Activated naive CD8-positive, alpha-beta T cell treated with anti-CD3 and anti-CD28 coated beads for 36 hours (primary cell): ENCODE measurements at regions not wholly inside any gene's neighbourhood (a gene's known extent, or its start where the extent isn't known, plus 50 kb on each side); places are given as distances from the start of the nearest gene placed in this dataset.
"Not testable (repeated sequence)": the region's sequence is repeated elsewhere in the genome, so short reads cannot be mapped to it uniquely, and the experiment has no call there.

Source experiments
- DNase-seq: peaks from one replicate; pipeline ENCODE4 v3.0.0; 2021
- H3K27ac Mint-ChIP-seq: one replicate; pipeline ENCODE4 v1.8.0; 2022; ENCODE audit warnings: mild to moderate bottlenecking, moderate library complexity, mixed read lengths
- H3K27me3 Mint-ChIP-seq: one replicate; pipeline ENCODE4 v1.8.0; 2022; ENCODE audit warnings: mild to moderate bottlenecking, mixed read lengths
- H3K36me3 Mint-ChIP-seq: one replicate; pipeline ENCODE4 v1.8.0; 2021; ENCODE audit warnings: mild to moderate bottlenecking, mixed read lengths
- H3K4me1 Mint-ChIP-seq: one replicate; pipeline ENCODE4 v1.8.0; 2021; ENCODE audit warnings: mixed read lengths
- H3K4me3 Mint-ChIP-seq: one replicate; pipeline ENCODE4 v1.8.0; 2022; ENCODE audit warnings: mild to moderate bottlenecking, moderate library complexity, mixed read lengths
- H3K9me3 Mint-ChIP-seq: one replicate; pipeline ENCODE4 v1.8.0; 2022; ENCODE audit warnings: mixed read lengths

- DNase-seq, result no peak
- H3K36me3 Mint-ChIP-seq, result no peaks in the 10 kb centered on the region
- H3K27ac Mint-ChIP-seq, result no peak overlapping the region
- peaks cover 12% of the 10 kb centered on the region for H3K27me3 Mint-ChIP-seq
- peaks cover 3% of the 10 kb centered on the region for H3K9me3 Mint-ChIP-seq
- no peak overlapping the region for H3K4me3 Mint-ChIP-seq
- no peaks in the 10 kb centered on the region for H3K4me1 Mint-ChIP-seq
Observed at GRCh38 chr4:110424144-110424543, 51.8 kb upstream of the ENPEP start.

DNA sequence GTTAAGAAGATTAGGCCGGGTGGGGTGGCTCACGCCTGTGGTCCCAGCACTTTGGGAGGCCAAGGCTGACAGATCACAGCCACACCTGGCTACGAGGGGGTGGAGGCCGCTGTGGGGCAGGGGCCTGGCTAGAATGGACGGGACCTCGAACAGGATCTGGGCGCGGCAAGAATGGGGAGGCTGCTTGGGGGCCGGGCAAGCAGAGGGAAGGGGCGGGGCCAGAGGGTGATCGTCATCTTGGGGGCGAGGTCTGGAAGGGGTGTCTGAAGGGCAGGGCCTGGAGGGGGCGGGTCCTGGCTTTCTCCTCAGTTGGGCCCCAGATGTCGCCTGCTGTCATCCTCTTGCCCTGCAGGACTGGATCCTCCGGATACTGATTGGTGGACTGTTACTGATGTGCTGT lies 57.3 kb upstream of the ENPEP start:
- DNase-seq, result no peak
- Mint-ChIP-seq H3K9me3 (peaks cover 8% of the 10 kb centered on the region), H3K4me3 (no peak overlapping the region), H3K36me3 (no peaks in the 10 kb centered on the region), H3K4me1 (no peaks in the 10 kb centered on the region), H3K27me3 (peaks cover 28% of the 10 kb centered on the region), H3K27ac (no peak overlapping the region)

GRCh38 chr4:110417136-110417535 lies 58.8 kb upstream of the ENPEP start:
- H3K4me1 Mint-ChIP-seq, result no peaks in the 10 kb centered on the region
- H3K27ac Mint-ChIP-seq, result no peak overlapping the region
- no peak for DNase-seq
- no peaks in the 10 kb centered on the region for H3K36me3 Mint-ChIP-seq
- H3K27me3 Mint-ChIP-seq, result peaks cover 32% of the 10 kb centered on the region
- H3K9me3 Mint-ChIP-seq, result peaks cover 8% of the 10 kb centered on the region
- H3K4me3 Mint-ChIP-seq, result no peak overlapping the region

DNA sequence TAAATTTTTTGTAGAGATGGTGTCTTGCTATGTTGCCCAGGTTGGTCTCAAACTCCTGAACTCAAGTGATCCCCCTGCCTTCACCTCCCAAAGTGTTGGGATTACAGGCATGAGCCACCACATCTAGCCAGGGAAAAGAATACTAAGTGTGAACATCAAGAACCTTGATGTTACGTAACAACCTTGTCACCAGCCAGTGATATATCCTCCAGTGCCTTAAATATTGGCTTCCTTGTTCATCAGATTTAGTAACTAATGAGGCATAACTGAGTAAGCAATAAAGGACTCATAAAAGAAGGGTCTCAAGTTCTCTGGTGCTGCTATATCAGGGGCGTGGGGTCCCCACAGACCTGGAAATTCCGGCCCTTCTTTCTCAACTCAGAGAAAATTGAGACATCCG lies 60.5 kb upstream of the ENPEP start:
- H3K27ac Mint-ChIP-seq, result no peak overlapping the region

DNA sequence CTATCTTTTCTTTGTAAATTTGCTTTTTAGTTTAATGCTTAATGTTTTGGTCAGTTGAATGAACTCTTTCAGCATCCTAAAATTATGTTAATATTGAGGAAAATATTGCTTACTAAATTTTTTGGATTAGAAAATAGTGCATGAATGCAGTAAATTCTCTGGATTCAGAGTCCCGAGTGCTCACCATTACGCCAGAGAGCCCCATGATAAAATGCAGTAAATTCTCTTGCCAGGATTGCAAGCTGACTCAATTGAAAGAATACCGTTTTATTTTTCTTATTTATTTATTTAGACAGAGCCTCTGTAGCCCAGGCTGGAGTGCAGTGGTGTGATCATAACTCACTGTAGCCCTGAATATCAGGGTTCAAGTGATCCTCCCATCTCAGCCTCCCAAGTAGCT lies 60.9 kb upstream of the ENPEP start:
- peaks cover 20% of the 10 kb centered on the region for H3K27me3 Mint-ChIP-seq
- H3K4me3 Mint-ChIP-seq, result no peak overlapping the region
- no peaks in the 10 kb centered on the region for H3K36me3 Mint-ChIP-seq
- H3K4me1 Mint-ChIP-seq, result no peaks in the 10 kb centered on the region
- no peak overlapping the region for H3K27ac Mint-ChIP-seq
- DNase-seq, result no peak
- H3K9me3 Mint-ChIP-seq, result peaks cover 4% of the 10 kb centered on the region

More for the DNA sequence above, 60.5 kb upstream of the ENPEP start:
- Mint-ChIP-seq H3K4me1 (no peaks in the 10 kb centered on the region), H3K36me3 (no peaks in the 10 kb centered on the region), H3K4me3 (no peak overlapping the region), H3K9me3 (peaks cover 6% of the 10 kb centered on the region), H3K27me3 (peaks cover 21% of the 10 kb centered on the region)
- no peak for DNase-seq

- H3K4me3 Mint-ChIP-seq, result no peak overlapping the region
- no peaks in the 10 kb centered on the region for H3K4me1 Mint-ChIP-seq
- peaks cover 4% of the 10 kb centered on the region for H3K9me3 Mint-ChIP-seq
- peaks cover 20% of the 10 kb centered on the region for H3K27me3 Mint-ChIP-seq
- no peak for DNase-seq
- H3K36me3 Mint-ChIP-seq, result no peaks in the 10 kb centered on the region
- H3K27ac Mint-ChIP-seq, result no peak overlapping the region
Observed at GRCh38 chr4:110414561-110414920, 61.4 kb upstream of the ENPEP start.

- DNase-seq, H3K36me3 Mint-ChIP-seq, H3K9me3 Mint-ChIP-seq, H3K4me3 Mint-ChIP-seq, H3K4me1 Mint-ChIP-seq, H3K27ac Mint-ChIP-seq: not testable (repeated sequence)
- peaks cover 20% of the 10 kb centered on the region for H3K27me3 Mint-ChIP-seq
Observed at GRCh38 chr4:110413807-110414560, 62.0 kb upstream of the ENPEP start.

DNA sequence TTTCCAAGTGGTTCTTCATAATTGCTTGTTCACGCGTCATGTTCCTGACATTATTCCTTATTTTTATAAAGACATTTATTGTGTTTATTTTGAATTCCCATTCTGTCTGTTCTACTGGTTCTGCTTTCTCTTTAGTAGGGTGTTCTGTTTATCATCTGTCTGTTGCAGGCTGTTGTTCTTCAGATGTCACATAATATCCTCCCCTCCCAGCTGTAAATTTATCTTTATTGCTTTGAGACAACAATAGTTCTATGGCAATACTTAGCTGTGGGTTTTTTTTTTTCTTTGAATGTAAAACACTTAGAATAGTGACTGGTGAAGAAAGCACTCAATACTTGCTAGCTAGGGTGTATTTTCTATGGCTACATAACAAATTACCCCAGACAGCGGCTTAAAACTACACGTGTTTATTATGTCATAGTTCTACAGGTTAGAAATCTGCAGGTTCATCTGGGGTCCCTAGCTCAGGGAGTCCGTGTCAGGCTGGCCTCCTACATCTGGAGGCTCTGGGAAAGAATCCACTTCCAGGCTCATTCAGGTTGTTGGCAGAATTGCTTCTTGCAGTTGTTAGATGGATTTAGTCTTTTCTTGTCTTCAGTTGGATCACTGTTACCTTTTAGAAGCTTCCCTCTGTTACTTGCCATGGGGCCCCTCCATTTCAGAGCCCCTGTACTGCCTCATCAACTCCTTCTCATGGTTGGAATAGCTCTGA lies 63.4 kb upstream of the ENPEP start:
- Mint-ChIP-seq H3K27ac (no peak overlapping the region), H3K4me1 (no peaks in the 10 kb centered on the region), H3K36me3 (no peaks in the 10 kb centered on the region), H3K9me3 (peaks cover 1% of the 10 kb centered on the region), H3K4me3 (no peak overlapping the region), H3K27me3 (peaks cover 20% of the 10 kb centered on the region)
- no peak for DNase-seq

DNA sequence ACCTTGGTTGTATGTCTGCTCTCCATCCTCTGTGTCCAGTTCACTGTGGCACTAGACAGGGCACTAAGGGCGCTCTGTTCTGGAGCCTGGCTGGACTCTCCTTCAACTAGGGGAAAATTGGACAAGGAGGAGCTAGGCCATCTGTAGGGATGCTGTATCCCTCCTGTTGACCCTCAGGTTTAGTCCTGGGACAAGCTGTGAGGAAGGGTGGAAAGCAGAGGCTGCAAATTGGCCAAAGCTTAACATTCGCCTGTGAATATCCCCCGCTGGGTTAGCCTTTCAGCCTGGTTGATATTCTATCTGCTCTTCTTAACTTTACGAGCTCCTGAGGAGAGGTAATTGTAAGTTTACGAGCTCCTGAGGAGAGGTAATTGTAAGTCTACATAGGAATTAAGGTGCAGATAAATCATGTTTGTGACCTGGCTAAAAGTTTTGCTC lies 64.4 kb upstream of the ENPEP start:
- Mint-ChIP-seq H3K27ac (no peak overlapping the region), H3K9me3 (peaks cover 1% of the 10 kb centered on the region), H3K27me3 (peaks cover 20% of the 10 kb centered on the region)

GRCh38 chr4:110410853-110411573 lies 64.9 kb upstream of the ENPEP start:
- not testable (repeated sequence) for H3K4me1 Mint-ChIP-seq, DNase-seq, H3K9me3 Mint-ChIP-seq, H3K4me3 Mint-ChIP-seq, H3K27ac Mint-ChIP-seq, H3K36me3 Mint-ChIP-seq
- H3K27me3 Mint-ChIP-seq, result peaks cover 20% of the 10 kb centered on the region

More for the DNA sequence above, 64.4 kb upstream of the ENPEP start:
- Mint-ChIP-seq H3K36me3 (no peaks in the 10 kb centered on the region), H3K4me1 (no peaks in the 10 kb centered on the region), H3K4me3 (no peak overlapping the region)
- DNase-seq, result no peak

DNA sequence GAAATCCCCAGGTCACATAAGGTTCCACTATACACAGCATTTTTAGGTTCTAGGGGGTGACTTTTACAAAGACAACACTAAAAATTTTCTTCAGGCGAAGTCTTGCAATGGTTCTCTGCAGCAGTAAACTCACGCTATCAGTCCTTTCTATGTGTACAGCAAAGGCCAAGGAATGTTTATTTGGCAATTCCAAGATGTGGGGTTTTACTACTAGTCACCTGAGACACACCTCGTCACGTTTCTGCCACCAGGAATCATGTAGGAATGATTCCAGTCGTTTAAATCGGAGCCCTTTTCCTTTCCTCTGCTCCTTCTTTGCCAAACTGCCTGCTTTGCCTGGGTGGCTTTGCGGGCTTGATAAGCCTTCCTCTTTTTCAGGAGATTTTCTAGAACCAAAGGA lies 75.9 kb upstream of the ENPEP start:
- H3K27ac Mint-ChIP-seq, result no peak overlapping the region
- H3K4me3 Mint-ChIP-seq, result no peak overlapping the region
- H3K36me3 Mint-ChIP-seq, result no peaks in the 10 kb centered on the region
- H3K9me3 Mint-ChIP-seq, result no peaks in the 10 kb centered on the region
- no peak for DNase-seq
- H3K27me3 Mint-ChIP-seq, result no peaks in the 10 kb centered on the region
- H3K4me1 Mint-ChIP-seq, result no peaks in the 10 kb centered on the region

GRCh38 chr4:110399046-110399445 lies 76.9 kb upstream of the ENPEP start:
- H3K27ac Mint-ChIP-seq, DNase-seq, H3K36me3 Mint-ChIP-seq, H3K27me3 Mint-ChIP-seq, H3K4me1 Mint-ChIP-seq, H3K4me3 Mint-ChIP-seq, H3K9me3 Mint-ChIP-seq: not testable (repeated sequence)

GRCh38 chr4:110396963-110397362 lies 79.0 kb upstream of the ENPEP start:
- H3K36me3 Mint-ChIP-seq, result no peaks in the 10 kb centered on the region
- H3K27me3 Mint-ChIP-seq, result peaks cover 13% of the 10 kb centered on the region
- H3K27ac Mint-ChIP-seq, result no peak overlapping the region

GRCh38 chr4:110395421-110395820 lies 80.5 kb upstream of the ENPEP start:
- Mint-ChIP-seq H3K4me3 (no peak overlapping the region), H3K36me3 (no peaks in the 10 kb centered on the region)

More at GRCh38 chr4:110396963-110397362, 79.0 kb upstream of the ENPEP start:
- DNase-seq, result no peak
- H3K4me3 Mint-ChIP-seq, result no peak overlapping the region
- no peaks in the 10 kb centered on the region for H3K9me3 Mint-ChIP-seq
- H3K4me1 Mint-ChIP-seq, result no peaks in the 10 kb centered on the region

DNA sequence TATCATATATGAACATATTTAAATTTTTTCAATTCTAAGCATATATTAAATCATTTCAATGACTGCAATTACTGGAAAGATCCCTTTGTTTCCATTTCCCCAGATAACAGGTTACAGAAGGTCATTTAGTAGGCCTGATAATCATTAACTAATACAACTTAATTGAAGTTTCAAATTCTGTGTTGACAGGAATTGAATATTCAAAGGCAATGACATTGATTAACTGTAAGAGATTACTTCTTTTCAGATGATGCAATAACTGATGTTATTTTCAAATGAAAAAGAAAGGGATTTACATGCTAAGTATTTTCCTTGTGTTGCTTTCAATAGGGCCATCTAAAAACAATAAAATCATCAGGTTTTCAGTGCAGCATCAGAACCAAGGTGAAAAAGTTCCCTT lies 81.1 kb upstream of the ENPEP start:
- H3K4me1 Mint-ChIP-seq, result no peaks in the 10 kb centered on the region
- DNase-seq, result no peak
- H3K9me3 Mint-ChIP-seq, result no peaks in the 10 kb centered on the region
- H3K36me3 Mint-ChIP-seq, result no peaks in the 10 kb centered on the region
- no peak overlapping the region for H3K27ac Mint-ChIP-seq
- no peak overlapping the region for H3K4me3 Mint-ChIP-seq
- H3K27me3 Mint-ChIP-seq, result peaks cover 25% of the 10 kb centered on the region

More at GRCh38 chr4:110395421-110395820, 80.5 kb upstream of the ENPEP start:
- peaks cover 25% of the 10 kb centered on the region for H3K27me3 Mint-ChIP-seq
- no peaks in the 10 kb centered on the region for H3K4me1 Mint-ChIP-seq
- H3K9me3 Mint-ChIP-seq, result no peaks in the 10 kb centered on the region
- DNase-seq, result no peak
- no peak overlapping the region for H3K27ac Mint-ChIP-seq
